ENCODE measurements at regions not wholly inside any gene's neighbourhood (a gene's known extent, or its start where the extent isn't known, plus 50 kb on each side); places are given as distances from the start of the nearest gene placed in this dataset.
"Not testable (repeated sequence)": the region's sequence is repeated elsewhere in the genome, so short reads cannot be mapped to it uniquely, and the experiment has no call there.

DNA sequence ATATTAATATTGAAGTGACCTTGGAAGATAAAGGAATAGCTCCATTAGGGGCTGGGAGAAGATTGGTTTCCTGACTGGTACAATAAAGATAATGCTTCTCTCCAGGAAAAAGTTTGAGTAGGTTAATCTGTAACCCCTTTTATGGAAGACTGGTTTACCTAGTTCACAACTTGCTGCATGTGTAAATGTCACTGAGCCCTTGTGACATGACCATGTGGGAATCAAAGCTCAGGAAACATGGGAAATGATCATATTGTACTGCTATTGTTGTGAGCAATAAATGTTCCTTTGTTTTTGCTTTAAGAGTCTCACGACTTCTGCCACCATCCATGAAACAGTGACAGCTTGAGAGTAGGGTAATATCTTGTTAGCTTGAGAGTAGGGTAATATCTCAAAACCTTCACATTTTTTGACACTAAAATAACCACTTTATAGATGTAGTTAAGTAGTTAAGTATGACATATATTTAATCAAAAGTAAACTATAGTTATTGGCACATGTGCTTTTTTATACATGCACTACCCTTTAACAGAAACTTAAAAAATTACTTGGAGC is 1338.6 kb downstream of the FSCB start:
- H3K4me3 Mint-ChIP-seq = no peak overlapping the region
- CTCF ChIA-PET = no interaction called here
- ATAC-seq = no peak
- no peak for DNase-seq
- no peaks in the 10 kb centered on the region for H3K27me3 Mint-ChIP-seq
- peaks cover 3% of the 10 kb centered on the region for H3K9me3 Mint-ChIP-seq (ENCODE audit: low read depth)
- H3K27ac Mint-ChIP-seq = no peak overlapping the region
- H3K36me3 Mint-ChIP-seq = no peaks in the 10 kb centered on the region
- H3K4me1 Mint-ChIP-seq = no peaks in the 10 kb centered on the region

DNA sequence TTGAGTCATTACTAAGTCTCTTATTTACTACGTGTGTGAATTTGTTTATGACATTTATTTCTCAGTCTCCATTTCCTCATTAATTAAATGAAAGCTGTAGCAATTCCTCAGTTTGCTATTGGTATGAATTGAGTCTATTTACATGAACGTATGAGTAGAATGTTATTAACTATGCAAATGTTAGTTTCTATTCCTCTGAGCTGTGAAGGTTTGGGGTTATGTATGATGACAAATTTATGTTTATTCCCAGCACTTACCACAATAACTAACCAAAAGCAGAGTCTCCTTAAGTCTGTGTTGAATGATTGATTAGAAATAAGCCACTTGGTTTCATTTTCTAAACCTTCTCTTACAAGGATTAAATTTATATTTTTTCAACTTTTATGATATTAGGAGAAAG is 1340.9 kb downstream of the FSCB start:
- CTCF ChIA-PET = no interaction called here
- H3K4me1 Mint-ChIP-seq = no peaks in the 10 kb centered on the region
- peaks cover under 1% of the 10 kb centered on the region for H3K9me3 Mint-ChIP-seq (ENCODE audit: low read depth)
- no peak for ATAC-seq
- H3K4me3 Mint-ChIP-seq = no peak overlapping the region
- H3K36me3 Mint-ChIP-seq = no peaks in the 10 kb centered on the region
- no peak for DNase-seq
- no peaks in the 10 kb centered on the region for H3K27me3 Mint-ChIP-seq
- H3K27ac Mint-ChIP-seq = no peak overlapping the region

DNA sequence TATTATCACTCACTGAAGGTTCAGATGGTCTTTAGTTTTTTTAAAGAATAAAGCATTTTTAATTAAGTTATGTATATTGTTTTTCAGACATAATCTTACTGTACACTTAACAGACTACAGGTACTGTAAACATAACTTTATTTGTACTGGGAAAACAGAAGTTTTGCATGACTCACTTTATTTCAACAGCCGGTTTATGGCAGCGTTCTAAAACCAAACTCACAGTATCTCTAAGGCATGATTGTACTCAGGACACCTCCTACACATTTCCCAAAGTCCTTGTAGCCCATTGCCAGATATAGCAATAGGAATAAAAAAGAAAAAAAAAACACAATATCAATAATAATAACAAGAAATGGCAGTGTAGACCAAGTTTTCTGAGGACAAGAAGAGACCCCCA is 1341.4 kb downstream of the FSCB start:
- H3K27ac Mint-ChIP-seq = no peak overlapping the region
- H3K36me3 Mint-ChIP-seq = no peaks in the 10 kb centered on the region
- no peak overlapping the region for H3K4me3 Mint-ChIP-seq
- CTCF ChIA-PET = no interaction called here
- no peaks in the 10 kb centered on the region for H3K4me1 Mint-ChIP-seq
- H3K9me3 Mint-ChIP-seq (ENCODE audit: low read depth) = no peaks in the 10 kb centered on the region
- H3K27me3 Mint-ChIP-seq = no peaks in the 10 kb centered on the region
- no peak for ATAC-seq
- no peak for DNase-seq

DNA sequence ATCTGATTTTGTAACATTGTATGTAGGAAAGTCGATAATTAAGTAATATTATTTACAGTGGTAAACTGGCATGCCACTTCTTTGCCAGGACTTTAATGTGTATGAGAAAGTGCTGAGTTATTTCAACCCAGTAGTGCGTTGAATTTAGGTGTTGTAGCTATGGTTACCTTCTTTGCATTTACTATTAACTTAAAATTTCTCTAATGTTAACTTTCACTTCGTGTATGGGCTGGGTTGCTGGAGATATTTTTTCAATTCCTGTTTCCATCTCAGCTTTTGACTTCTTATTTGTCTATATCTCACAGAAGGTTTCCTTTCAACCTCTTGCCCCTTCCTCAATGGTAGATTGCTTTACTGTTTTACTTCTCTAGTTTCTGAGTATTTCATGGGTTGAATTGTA is 1345.6 kb downstream of the FSCB start:
- Mint-ChIP-seq H3K4me3 (no peak overlapping the region), H3K36me3 (no peaks in the 10 kb centered on the region), H3K9me3 (ENCODE audit: low read depth) (no peaks in the 10 kb centered on the region), H3K27me3 (no peaks in the 10 kb centered on the region), H3K4me1 (no peaks in the 10 kb centered on the region), H3K27ac (no peak overlapping the region)
- ATAC-seq = no peak
- DNase-seq = no peak
- CTCF ChIA-PET = no interaction called here

DNA sequence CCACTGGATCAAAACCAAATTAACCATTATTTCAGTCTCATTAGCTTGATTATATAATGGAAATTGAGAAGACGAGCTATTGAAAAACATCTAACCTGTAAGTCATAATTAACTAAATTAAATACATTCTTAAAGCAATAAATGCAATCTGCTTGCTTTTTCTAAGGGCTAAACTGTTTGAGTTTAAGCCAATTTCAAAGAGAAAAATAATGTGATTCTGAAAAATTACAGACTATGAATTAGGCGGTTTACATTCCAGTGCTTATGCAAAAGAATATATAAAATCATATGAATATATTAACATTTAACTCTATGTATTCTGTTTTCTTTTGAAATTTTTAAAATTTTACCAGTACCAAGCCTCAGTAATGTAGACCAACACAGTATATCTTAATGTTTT is 1349.4 kb downstream of the FSCB start:
- no peaks in the 10 kb centered on the region for H3K4me1 Mint-ChIP-seq
- ATAC-seq (no peak), DNase-seq (no peak)
- no peak overlapping the region for H3K4me3 Mint-ChIP-seq
- H3K36me3 Mint-ChIP-seq = no peaks in the 10 kb centered on the region
- H3K27ac Mint-ChIP-seq = no peak overlapping the region
- peaks cover 9% of the 10 kb centered on the region for H3K9me3 Mint-ChIP-seq (ENCODE audit: low read depth)
- CTCF ChIA-PET = no interaction called here
- H3K27me3 Mint-ChIP-seq = no peaks in the 10 kb centered on the region

DNA sequence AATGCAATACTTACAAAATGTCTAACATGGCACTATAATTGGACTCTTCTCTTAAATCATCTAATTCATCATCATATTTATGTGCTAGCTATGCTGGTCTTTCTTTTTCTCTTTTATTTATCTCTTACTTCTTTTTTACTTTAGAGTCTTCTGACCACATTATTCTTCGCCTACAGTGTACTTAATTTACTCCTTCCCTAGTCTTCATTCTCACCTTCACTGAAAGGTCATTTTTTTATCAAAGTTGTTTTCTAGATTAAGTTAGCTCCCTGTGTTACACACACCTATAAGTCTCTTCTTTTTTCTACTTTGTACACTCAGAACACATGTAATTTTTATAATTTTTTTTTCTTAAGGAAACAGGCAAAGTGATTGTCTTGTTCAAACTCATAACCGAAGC is 1351.2 kb downstream of the FSCB start:
- Mint-ChIP-seq H3K4me3 (no peak overlapping the region), H3K36me3 (no peaks in the 10 kb centered on the region)
- no peak for ATAC-seq

DNA sequence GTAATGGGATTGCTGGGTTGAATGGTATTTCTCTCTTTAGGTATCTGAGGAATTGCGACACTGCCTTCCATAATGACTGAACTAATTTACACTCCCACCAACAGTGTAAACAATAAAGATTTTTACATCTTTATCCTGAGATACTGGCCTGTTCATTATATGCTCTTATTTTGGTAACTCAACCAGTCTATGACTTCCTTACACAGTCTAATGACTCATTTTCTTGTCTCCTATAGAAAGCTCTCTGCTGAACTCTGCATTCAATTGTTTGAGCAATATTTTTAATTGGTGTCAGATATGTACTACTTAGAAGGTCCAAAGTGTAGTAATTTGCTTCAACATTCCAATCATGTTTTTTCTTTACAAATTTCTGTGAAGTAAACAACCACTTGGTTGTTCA is 1351.8 kb downstream of the FSCB start:
- Mint-ChIP-seq H3K9me3 (ENCODE audit: low read depth) (peaks cover 12% of the 10 kb centered on the region), H3K36me3 (no peaks in the 10 kb centered on the region), H3K4me3 (no peak overlapping the region), H3K4me1 (no peaks in the 10 kb centered on the region), H3K27me3 (no peaks in the 10 kb centered on the region), H3K27ac (no peak overlapping the region)
- CTCF ChIA-PET = no interaction called here
- ATAC-seq (no peak), DNase-seq (no peak)

More for the DNA sequence above, 1351.2 kb downstream of the FSCB start:
- Mint-ChIP-seq H3K9me3 (ENCODE audit: low read depth) (peaks cover 12% of the 10 kb centered on the region), H3K4me1 (no peaks in the 10 kb centered on the region), H3K27ac (no peak overlapping the region), H3K27me3 (no peaks in the 10 kb centered on the region)
- CTCF ChIA-PET = no interaction called here
- no peak for DNase-seq

DNA sequence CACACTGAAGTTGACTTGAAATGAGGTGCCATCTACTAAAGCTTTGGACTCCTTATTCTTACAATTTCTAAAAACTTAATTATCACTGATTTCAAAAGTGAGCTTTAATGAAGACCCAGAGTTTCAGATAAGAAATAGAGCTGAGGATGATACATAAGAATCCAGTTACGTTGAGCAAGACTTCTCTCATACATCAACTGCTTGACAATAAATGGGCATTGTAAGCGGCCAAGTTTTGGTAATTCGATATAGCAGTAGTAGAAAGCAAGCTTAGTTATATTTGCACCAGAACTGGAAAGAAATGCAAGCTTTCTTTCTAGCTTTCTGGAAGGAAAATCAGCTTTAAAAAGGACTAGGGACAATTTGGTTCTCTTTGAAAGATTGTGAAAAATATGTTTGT is 1359.6 kb downstream of the FSCB start:
- DNase-seq (no peak), ATAC-seq (no peak)
- H3K4me3 Mint-ChIP-seq = no peak overlapping the region
- no peaks in the 10 kb centered on the region for H3K36me3 Mint-ChIP-seq
- H3K27me3 Mint-ChIP-seq = no peaks in the 10 kb centered on the region
- peaks cover 6% of the 10 kb centered on the region for H3K9me3 Mint-ChIP-seq (ENCODE audit: low read depth)
- H3K27ac Mint-ChIP-seq = no peak overlapping the region
- no peaks in the 10 kb centered on the region for H3K4me1 Mint-ChIP-seq
- CTCF ChIA-PET = no interaction called here

DNA sequence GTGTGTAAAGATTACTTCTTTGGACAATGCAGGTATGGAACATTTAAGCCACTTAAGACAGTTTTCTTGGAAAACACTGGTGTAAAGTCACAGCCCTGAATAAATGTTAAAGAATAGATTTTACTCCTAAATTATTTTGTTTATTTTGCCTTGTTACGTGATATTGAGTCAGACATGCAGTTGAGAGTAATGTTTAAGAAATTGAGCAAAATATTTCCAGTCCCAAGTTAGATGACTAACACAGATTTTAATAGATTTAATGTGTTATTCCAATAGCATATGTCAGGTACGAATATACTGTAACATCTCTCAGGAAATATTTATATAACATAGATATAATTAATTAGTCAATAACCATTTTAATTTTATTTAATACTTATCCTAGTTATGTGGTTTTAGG is 1361.7 kb downstream of the FSCB start:
- Mint-ChIP-seq H3K4me3 (no peak overlapping the region), H3K4me1 (no peaks in the 10 kb centered on the region), H3K9me3 (ENCODE audit: low read depth) (peaks cover 4% of the 10 kb centered on the region), H3K27ac (no peak overlapping the region), H3K27me3 (no peaks in the 10 kb centered on the region), H3K36me3 (no peaks in the 10 kb centered on the region)
- CTCF ChIA-PET = no interaction called here
- no peak for ATAC-seq
- no peak for DNase-seq

DNA sequence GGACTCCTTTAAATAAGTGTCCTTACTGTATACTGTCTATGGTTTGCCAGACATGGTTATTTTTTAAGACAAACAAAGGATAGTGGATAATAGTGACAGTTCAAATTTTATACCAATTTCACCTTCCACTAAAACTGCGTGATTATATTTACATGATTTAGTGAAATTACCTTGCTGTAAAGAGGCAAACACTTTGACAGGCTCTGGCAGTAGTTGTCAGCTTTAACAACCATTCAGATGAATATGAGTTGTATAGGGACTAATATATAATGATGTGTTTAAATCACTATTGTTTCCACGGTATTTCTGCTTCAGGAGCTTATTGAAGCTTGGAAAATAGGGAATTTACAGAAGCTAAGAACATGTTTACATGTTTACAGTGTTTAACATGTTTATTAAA is 1364.0 kb downstream of the FSCB start:
- Mint-ChIP-seq H3K27ac (no peak overlapping the region), H3K4me3 (no peak overlapping the region), H3K36me3 (no peaks in the 10 kb centered on the region), H3K27me3 (no peaks in the 10 kb centered on the region), H3K4me1 (no peaks in the 10 kb centered on the region), H3K9me3 (ENCODE audit: low read depth) (peaks cover 11% of the 10 kb centered on the region)
- ATAC-seq (no peak), DNase-seq (no peak)
- CTCF ChIA-PET = no interaction called here

DNA sequence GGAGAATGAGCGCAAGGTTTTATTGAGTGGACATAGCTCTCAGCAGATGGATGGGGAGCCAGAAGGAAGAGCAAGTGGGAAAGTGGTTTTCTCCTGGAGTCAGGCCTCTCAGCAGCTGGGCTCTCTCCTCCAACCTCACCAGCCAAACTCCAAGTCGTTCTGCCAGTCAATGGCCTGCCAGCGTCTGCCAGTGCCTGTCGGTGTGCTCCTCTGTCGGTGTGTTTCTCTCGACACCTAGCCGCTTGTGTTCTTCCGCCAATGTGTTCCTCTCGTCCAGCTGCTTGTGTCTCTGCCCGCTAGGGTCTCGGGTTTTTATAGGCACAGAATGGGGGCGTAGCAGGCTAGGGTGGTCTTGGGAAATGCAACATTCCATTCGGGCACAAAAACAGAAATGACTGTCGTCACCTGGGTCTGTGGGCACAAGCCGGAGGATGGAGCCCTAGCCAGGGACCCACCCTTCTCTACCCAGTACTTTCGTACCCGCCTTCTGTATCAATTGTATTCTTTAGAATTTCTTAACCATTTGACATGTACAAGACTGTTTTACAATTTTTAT is 1365.4 kb downstream of the FSCB start:
- ATAC-seq (no peak), DNase-seq (no peak)
- no peak overlapping the region for H3K4me3 Mint-ChIP-seq
- H3K9me3 Mint-ChIP-seq (ENCODE audit: low read depth) = peaks cover 7% of the 10 kb centered on the region
- H3K27me3 Mint-ChIP-seq = no peaks in the 10 kb centered on the region
- no peaks in the 10 kb centered on the region for H3K4me1 Mint-ChIP-seq
- CTCF ChIA-PET = no interaction called here
- no peaks in the 10 kb centered on the region for H3K36me3 Mint-ChIP-seq
- no peak overlapping the region for H3K27ac Mint-ChIP-seq

DNA sequence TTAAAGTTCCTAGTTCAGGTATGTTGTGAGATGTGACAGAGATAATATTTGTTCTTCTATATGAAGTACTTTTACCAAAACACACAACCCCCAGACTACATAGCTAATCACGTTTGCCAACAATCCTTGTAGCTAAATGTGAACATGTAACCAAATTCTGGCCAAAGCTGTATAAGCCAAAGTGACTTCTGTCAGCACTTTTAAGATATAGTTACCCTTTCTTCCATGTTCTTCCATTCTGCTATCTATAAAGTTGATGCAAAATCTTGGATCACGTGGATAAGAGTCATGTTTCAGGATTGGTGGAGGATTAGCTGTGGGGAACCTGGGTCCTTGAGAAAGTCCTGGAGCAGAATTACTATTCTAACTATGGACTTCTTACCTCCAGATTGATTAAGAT is 1366.6 kb downstream of the FSCB start:
- no peak for ATAC-seq
- H3K4me1 Mint-ChIP-seq = no peaks in the 10 kb centered on the region
- H3K4me3 Mint-ChIP-seq = no peak overlapping the region
- no peak for DNase-seq
- H3K27me3 Mint-ChIP-seq = no peaks in the 10 kb centered on the region
- no peak overlapping the region for H3K27ac Mint-ChIP-seq
- CTCF ChIA-PET = no interaction called here
- H3K36me3 Mint-ChIP-seq = no peaks in the 10 kb centered on the region
- H3K9me3 Mint-ChIP-seq (ENCODE audit: low read depth) = peaks cover 9% of the 10 kb centered on the region

DNA sequence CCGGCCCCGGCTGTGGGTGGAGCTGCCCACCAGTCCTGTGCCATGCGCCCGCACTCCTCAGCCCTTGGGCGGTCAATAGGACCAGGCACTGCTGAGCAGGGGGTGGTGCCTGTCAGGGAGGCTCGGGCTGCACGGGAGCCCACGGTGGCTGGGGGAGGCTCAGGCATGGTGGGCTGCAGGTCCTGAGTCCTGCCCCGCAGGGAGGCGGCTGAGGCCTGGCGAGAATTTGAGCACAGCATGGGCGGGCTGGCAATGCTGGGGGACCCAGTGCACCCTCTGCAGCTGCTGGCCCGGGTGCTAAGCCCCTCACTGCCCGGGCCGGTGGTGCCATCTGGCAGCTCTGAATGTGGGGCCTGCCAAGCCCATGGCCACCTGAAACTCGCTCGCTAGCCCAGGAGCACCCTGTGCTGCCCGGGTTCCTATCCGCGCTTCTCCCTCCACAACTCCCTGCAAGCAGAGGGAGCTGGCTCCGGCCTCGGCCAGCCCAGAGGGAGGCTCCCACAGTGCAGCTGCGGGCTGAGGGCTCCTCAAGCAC is 1371.1 kb downstream of the FSCB start:
- Mint-ChIP-seq H3K4me1 (no peaks in the 10 kb centered on the region), H3K4me3 (no peak overlapping the region), H3K27ac (no peak overlapping the region), H3K27me3 (no peaks in the 10 kb centered on the region), H3K36me3 (no peaks in the 10 kb centered on the region), H3K9me3 (ENCODE audit: low read depth) (peaks cover 16% of the 10 kb centered on the region)
- CTCF ChIA-PET = no interaction called here
- DNase-seq = no peak
- no peak for ATAC-seq

DNA sequence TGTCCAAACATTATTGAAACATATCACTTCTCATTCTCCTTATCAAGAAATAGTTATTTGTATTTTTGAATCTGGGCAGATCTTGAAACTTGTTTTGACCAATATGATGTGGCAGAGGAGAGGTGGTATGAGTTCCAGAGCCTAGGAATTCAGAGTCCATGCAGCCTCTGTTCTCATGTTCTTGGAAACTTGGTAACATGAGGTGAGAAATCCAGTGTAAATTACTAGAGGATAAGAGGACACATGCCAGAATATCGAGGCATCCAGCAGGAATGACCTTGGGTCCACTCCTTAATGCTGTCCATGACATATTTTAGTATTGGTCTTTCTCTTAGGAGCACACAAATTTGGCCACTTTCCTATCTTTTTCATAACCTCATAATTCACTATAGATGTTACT is 1374.6 kb downstream of the FSCB start:
- no peaks in the 10 kb centered on the region for H3K4me1 Mint-ChIP-seq
- ATAC-seq (no peak), DNase-seq (no peak)
- no peak overlapping the region for H3K27ac Mint-ChIP-seq
- CTCF ChIA-PET = no interaction called here
- H3K9me3 Mint-ChIP-seq (ENCODE audit: low read depth) = peaks cover 9% of the 10 kb centered on the region
- no peaks in the 10 kb centered on the region for H3K27me3 Mint-ChIP-seq
- H3K36me3 Mint-ChIP-seq = no peaks in the 10 kb centered on the region
- no peak overlapping the region for H3K4me3 Mint-ChIP-seq

DNA sequence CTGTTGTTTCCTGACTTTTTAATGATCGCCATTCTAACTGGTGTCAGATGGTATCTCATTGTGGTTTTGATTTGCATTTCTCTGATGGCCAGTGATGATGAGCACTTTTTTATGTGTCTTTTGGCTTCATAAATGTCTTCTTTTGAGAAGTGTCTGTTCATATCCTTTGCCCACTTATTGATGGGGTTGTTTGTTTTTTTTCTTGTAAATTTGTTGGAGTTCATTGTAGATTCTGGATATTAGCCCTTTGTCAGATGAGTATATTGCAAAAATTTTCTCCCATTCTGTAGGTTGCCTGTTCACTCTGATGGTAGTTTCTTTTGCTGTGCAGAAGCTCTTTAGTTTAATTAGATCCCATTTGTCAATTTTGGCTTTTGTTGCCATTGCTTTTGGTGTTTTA is 1378.7 kb downstream of the FSCB start:
- CTCF ChIA-PET; H3K27me3 Mint-ChIP-seq; H3K4me1 Mint-ChIP-seq; DNase-seq; H3K4me3 Mint-ChIP-seq; ATAC-seq; H3K27ac Mint-ChIP-seq; H3K9me3 Mint-ChIP-seq (ENCODE audit: low read depth); H3K36me3 Mint-ChIP-seq: not testable (repeated sequence)
